Fibroblast of peridontal ligament (primary cell): ENCODE measurements at regions not wholly inside any gene's neighbourhood (a gene's known extent, or its start where the extent isn't known, plus 50 kb on each side); places are given as distances from the start of the nearest gene placed in this dataset.
A peak's percentile ranks its signal among the peaks of the same experiment; 100 is the strongest.
"Not testable (repeated sequence)": the region's sequence is repeated elsewhere in the genome, so short reads cannot be mapped to it uniquely, and the experiment has no call there.

ENCODE experiments used
- DNase-seq: peaks from one replicate; pipeline ENCODE4 v3.0.0-alpha.2; 2010; ENCODE audit errors: extremely low read depth

DNA sequence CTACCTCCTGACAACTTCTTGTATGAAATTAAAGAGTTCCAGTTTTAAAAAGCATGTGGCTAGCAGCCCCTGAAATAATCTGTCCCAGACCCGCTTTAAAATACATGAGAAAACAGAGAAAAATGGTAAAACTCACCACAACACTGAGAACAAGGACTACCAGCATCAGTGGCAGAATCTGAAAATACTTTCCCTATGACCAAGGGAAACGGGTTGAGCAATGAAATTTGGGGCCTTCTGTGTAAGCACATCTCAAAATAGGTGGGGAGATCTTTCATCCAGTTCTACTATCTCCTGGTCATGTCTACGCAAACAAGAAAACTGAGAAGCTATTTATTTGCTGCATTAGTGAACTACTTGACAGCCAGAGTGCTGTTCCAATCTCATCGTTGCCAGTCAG, 172.3 kb downstream of the LNPK start:
- DNase-seq = no peak

DNA sequence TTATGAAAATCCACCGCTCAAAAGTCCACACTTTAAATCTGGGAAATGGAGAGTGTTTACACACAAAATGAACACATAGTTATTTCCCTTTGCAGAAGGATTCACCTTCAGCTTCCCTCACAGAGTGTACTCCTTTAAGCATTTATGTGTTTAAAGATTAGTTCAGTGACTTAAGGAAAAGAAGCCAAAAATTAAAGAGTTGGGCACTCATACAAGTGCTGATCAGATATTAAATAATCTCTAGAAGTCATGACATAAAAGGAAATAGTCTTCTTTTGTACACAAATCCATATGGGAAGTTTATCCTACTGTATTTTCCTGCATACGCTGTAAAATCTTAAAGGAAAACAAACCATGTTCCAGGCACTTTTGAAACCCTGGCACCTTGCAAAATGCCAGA, 174.2 kb downstream of the LNPK start:
- no peak for DNase-seq

DNA sequence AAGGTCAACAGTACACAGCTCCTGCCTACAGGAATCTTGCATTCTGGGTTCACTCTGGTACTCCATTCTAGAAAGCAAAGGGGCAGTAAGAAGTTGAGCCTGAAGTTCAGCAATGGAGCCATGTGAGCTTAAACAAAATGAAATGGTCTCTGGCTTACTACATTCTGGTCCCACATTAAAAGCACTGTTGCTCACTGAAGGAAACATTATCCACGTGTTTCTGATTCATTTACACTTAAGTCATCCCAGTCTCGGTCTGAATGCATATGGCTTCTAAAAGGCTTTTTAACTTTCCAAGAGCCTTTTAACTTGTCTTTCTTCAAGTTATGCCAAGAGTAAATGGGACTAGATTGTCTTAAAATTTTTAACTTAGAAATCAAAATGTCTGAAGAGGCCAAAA, 177.8 kb downstream of the LNPK start:
- peak; percentile 12 for DNase-seq

DNA sequence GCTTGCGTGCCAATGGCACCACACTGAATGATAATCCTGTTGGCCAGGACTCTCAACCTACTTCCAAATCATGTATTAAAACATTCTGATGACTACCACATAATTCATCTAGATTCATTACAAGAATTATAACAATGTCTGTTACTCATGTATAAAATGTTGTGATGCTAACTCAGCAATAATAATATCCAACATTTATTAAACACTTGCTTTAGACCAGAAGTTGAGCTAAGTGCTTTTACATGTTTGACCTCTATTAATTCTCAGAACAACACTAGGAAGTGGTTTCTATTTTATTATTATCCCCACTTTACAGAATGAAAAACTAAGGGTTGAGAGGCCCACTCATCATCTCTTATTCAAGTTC, 178.4 kb downstream of the LNPK start:
- DNase-seq = no peak

DNA sequence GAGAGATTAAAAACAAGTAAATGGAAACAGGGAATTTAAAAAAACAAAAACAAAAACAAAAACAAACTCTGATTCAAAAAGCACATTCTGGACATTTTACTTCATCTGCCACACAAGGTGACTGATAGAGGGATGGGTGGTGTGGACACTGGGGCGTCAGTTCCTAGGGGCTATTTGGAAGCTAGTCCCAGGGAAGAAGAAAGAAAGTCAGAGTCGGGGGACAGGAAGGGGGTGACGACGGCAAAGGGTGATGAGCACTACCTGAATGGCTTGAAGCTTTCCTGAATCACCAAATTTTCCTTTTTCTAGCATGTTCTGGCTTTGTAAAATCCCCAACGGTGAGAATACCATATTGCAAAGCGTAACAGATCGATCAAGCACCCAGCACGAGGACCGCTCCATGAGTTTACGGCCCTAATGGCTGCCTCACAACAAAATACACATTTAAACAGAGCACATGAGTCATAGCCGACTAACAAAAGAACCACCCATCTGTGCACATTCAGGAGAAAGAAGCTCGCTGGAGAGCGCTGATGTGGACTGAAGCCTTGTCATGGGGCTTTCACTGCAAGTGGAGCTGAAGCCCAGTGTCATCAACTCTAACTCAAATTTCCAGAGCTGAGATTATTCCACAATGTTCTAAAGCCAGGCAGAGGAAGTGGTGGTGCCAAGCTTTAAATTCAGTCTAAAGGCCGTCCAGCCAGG, 178.9 kb downstream of the LNPK start:
- no peak for DNase-seq

DNA sequence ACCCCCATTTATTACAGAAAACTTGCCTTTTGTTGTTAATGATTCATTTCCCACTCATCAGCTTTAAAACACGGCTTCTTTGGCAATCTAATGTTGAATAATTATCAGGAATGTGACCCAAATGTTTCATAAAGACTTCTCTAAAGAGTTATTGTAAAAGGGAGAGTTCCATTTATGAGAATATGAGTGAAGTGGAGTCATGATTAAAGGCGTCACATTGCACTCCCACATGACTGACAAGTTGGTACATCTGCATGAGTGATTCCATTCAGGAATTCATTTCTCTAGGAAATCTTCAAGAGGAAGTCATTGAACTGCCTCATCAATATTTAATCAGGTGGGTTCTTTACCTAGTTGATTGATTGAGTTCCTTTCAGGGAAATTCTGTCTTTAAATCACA, 184.8 kb downstream of the LNPK start:
- DNase-seq = no peak

DNA sequence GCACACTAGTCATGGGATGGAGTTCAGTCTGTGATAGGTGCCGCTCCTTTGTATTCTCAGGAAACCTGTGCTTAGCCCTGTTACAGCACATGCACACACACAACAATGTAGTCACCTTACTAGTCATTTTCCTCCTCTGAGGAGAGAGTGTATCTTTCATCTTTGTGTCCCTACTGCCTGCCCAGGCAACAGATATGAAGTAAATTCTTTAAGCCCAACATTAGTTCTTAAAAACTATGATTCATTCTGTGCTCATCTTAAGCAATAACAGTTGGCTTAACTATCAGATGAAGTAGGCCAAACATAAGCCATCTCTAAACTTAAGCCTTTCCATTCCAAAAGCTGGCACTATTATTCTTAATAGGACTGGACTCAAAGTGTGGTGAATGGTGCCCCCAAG, 186.5 kb downstream of the LNPK start:
- DNase-seq = peak; percentile 24

DNA sequence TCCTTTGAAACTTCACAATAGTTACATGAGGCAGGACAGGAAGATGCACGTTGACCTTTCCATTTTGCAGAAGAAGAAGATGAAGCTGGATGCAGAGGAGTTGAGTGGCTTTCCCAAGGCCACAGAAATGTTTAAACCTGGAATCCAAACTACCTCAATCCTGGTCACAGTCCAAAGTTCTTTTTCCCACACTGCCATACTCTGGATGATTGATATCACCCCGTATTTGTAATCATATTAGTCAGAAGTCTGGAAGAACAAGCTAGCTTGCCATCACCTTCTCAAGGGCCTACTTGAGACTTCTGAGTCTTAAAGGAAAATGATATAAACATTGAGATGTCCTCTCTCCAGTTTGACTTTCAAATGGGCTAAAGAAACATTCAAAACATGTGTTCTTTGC, 190.1 kb downstream of the LNPK start:
- DNase-seq = no peak

DNA sequence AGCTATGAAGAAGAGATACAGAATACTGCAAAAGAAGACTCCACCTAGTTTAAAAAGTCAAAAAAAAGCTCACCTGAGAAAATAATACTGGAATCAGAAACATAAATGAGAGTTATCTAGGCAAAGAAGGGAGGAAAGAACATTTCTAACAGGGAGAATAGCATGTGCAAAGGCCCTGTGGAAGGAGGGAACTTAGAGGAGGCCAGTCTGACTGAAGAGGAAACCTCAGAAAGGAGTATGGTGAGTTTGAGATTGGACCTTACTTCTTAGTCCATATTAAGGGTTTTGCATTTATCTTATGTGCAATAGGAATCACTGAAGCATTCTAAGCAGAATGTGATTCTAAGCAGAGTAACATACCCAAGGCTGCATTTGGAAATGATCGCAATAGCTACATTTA, 193.2 kb downstream of the LNPK start:
- no peak for DNase-seq

DNA sequence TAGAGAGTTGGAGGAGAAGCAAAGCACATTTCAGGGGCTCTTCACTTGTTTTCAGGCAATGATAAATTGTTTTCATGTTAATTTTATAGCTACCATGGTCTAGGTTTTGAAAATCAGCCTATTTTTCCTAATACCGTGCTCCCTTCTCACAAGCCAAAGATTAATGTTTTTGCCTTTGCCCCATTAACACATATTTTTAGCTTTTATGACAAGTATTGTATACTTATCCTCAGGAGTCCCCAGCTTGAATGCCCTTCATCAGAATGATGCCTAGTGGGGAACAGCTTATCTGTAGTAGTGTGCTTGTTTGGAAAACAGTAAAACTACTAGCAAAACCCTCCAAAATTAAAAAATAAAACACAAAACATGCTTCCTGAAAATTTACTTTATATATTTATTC, 194.0 kb downstream of the LNPK start:
- no peak for DNase-seq

DNA sequence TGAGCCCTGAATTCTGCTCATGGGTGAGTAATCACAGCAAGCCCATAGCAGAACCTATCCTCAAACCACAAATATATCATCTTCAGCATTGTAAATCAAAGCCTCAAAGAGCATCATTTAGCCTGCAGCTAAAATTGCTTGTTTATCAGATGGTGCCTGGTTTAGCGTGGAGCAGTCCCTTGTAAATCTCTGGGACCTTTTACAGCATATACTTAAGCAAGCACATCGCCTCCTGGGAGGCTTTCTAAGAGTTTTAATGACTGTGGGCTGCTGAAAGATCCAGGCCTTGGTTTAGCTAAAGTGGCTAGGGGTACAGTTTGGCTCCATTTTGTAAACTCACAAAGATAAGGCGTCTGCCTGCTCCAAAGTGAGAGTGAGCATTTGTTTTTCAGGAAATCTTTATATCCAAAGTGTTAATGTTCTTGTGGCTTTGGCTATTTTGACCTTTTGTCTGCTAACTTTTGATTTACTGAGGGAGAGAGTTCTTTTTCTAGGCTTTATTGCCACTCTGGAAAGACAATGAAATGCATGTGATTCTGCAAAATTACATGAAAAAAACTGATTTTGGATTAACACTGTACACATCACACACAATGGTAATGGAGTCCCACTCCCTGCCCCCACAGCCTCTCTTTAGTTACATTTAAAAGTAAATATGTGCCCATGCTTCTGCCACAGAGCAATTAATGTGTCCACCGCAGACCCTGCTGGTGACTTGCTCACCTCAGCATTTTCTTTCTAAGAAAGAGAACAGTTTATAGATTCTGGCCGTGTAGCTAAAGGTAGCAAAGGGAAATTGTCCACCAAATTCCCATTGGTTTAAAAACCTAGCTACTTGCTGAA, 194.8 kb downstream of the LNPK start:
- DNase-seq = peak; percentile 1

DNA sequence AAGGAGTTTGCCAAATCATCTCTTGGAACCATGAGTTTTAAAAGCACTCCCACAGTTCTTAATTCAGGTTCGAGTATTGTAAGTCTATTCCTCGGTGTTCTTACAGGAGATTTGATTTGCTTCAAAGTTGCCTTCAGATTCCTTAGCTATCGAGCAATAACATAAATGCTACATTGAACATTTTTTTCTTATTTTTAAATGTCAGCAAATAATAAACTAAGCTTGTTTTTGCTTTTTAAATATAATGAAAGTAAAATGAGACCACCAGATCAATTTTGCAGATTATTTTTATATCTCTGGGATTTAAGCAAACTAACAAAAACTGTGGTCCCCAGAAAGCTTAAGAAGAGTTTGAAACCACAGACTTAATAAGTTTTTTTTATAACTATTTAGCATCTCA, 195.5 kb downstream of the LNPK start:
- DNase-seq = no peak

DNA sequence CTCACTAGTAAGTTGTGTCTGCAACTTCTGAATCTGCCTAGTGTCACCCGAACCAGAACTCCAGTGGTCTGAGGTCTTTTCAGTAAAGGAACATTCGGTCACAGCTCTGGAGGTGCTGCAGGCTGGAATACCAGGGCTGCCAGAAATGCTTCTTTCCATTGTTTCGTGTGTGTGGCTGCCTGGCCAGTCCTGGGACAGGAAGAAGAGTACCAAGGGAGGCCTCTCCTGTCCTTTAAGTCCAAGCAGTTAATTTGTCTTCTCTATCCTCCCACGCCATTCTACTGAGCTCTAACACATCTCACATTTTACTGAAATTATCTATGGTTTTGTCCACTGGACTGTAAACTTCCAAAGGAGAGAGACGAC, 196.0 kb downstream of the LNPK start:
- no peak for DNase-seq

DNA sequence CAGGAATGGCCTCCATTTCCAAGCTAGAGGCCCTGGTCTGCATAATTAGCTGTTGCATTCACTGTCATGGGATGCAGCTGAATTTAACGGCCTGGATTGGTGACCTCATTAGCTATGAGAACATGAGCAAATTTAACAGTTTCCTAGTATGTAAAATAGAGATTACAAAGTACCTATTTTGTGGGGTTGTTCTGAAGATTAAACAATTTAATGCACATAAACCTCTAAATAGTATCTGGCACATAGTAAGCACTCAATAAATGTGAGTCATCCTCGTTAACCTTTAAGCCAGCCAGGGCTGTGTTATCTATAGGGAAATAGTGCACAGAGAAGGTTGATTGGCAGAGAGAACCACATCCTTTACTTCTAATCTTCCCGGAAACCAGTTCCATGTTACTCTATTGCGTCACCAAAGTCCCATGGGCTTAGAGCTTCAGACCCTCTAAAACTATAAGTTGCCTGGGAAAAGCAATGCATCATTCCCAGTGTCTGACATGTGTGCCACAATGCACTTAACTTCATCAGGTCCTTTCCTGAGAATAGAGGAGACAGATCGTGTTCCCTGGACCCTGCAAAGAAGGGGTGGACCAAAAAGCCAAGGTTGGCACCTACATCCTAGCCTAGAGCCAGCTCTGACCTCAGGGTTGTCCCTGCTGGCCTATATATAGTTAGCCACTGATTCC, 196.5 kb downstream of the LNPK start:
- no peak for DNase-seq

DNA sequence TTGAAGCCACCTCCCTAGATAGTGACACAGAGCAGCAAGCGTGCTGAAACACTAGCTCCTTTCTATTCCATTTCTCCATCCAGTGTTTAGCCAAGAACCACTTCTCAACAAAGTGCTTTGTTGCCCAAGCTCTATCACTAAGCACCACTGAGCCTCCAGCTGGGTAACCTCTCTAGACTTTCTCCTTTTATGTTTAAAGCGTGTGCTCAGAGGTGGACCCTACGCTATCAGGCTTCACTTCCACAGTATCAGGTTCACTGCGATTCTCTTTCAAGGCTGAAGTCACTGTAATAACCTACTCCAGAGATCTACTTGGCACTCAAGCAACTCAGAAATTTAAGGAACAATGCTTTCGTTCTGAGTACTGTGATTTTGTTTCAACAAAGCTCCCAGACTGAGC, 197.9 kb downstream of the LNPK start:
- DNase-seq = no peak

DNA sequence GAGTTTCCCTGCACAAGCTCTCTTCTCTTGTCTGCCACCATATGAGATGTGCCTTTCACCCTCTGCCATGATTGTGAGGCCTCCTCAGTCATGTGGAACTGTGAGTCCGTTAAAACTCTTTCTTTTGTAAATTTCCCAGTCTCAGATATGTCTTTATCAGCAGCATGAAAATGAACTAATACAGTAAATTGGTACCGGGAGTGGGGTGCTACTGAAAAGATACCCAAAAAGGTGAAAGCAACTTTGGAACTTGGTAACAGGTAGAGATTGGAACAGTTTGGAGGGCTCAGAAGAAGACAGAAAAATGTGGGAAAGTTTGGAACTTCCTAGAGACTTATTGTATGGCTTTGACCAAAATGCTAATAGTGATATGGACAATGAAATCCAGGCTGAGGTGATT, 205.6 kb downstream of the LNPK start:
- DNase-seq = not testable (repeated sequence)

DNA sequence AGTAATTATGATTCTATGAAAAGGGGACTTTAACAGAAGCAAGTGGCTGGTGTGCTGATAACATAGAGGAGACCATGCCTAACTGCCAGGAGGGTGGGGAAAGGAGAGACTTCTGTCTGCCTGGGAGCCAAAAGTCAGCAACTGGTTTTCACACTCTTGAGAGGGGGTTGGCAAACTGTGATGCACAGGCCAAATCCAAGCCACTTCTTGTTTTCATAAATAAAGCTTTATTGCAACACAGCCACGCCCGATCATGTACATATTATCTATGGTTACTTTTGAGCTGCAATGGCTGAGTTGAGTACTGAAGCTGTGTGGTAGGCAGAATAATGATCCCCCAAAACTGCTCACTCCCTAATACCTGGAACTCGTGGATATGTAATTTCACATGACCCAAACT, 208.4 kb downstream of the LNPK start:
- DNase-seq = no peak

DNA sequence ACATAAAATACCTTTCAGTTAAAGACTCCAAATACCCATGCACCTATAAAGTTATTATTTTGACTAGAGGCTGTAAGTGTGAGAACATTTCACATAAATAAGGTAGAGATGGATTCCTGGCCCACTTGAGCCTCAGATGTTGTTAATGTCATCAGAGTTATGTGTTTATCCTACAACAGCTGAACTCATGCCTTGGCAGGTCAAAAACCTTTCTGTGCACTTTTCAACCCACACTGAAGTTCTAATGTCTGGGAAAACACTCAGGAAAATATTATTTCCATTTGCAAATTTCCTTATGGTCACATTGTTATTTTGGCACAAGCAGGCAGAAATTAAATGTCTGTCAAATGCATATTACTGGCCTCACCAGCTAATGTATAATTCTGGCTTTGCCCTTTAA, 209.2 kb downstream of the LNPK start:
- no peak for DNase-seq

DNA sequence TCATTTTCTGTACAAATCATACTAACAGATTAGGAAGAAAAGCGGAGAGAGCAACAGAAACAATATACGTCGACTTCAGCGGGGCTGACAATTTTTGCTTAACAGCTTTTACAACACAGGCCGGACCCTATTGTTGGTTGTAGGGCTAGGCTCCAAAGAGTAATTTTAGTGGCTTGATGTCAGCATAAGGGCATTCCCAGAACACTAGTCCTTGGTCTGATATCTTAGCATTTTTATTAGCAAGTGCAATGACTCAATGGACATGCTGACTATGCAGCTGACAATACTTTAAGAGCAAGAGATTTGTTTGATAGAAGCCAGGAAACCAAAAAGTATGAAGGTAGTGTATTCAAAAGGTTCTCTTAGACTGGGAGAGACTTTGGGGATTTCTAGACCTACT, 209.9 kb downstream of the LNPK start:
- no peak for DNase-seq

DNA sequence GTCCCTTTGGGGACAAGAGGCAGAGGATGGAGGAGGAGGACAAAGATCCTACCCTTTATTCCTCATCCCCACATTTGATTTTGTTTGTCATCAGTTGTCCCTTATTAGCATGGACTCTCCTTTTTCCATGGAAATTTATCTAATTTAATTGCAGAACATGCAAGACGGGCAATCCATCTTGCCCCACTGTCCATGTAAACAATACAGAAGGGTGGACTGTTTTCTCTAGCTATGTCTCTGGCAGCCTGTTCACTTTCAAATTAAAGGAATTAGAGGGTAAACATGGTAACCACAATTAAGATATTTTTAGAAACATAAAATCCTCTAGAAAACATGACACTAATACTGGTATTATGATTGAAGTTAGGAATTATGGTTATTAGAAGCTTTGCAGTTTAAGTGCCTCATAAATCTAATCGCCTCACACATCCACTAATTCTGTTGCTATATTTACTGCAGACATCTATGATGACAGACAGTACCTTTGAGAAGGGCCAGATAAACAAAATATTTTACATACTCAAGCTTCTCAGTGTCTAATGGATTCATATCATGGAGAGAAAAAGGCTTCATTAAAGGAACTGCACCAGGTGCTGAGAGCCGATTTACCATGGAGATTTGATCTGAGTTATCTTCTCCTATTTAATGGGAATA, 215.5 kb downstream of the LNPK start:
- no peak for DNase-seq

DNA sequence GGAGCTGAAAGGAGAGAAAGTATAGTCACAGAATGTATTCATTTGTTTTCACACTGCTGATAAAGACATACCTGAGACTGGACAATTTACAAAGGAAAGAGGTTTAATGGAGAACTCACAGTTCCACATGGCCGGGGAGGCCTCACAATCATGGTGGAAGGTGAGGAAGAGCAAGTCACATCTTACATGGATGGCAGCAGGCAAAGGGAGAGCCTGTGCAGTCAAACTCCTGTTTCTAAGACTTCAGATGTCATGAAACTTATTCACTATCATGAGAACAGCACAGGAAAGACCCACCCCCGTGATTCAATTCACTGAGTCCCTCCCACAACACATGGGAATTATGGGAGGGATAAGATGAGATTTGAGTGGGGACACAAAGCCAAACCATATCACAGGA, 224.7 kb downstream of the LNPK start:
- not testable (repeated sequence) for DNase-seq

DNA sequence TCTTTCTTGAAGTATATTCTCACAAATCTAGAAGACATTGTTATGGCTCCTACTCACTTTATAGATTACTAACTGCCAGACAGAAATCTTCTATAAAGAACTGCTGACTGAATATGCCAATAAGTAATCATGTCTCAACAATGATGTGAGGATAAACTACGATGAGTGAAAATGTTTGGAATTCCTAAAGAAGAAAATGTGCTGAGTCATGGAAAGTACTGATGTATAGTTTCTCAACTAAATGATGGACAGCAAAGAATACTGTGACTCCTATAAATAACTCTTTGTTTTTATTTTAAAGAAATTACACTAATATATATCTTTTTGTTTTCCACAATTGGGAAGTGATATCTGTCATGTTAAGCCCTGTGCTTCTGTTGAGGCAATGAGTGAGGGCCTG, 232.9 kb downstream of the LNPK start:
- DNase-seq = no peak

DNA sequence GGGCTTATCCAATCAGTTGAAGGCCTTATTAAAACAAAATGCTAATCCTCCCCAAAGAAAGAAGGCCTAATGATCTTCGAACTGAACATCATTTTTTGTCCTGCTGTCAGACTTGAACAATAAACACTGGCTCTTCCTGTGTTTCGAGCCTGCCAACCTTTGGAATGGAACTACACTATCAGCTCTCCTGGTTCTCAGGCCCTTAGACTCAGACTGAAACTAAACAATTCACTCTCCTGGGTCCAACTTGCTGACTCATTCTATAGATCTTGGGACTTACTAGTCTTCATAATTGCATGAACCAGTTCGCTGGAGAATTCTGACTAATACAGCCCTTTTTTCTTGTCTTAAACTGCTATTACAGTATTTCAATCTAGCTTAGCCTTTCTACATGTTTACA, 235.2 kb downstream of the LNPK start:
- peak; percentile 7 for DNase-seq
